Endodermal cell (in vitro differentiated cells): ENCODE measurements at regions not wholly inside any gene's neighbourhood (a gene's known extent, or its start where the extent isn't known, plus 50 kb on each side); places are given as distances from the start of the nearest gene placed in this dataset.

Experiments
- DNase-seq: peaks from one replicate; pipeline ENCODE4 v3.0.0-alpha.2; 2017
- H3K27ac ChIP-seq: 2 replicates; pipeline ENCODE4 v1.5.1; 2013; ENCODE audit warnings: mild to moderate bottlenecking, low read depth, low read length, moderate library complexity
- H3K27me3 ChIP-seq: 2 replicates; pipeline ENCODE4 v1.6.1; 2013; ENCODE audit warnings: mild to moderate bottlenecking, low read length, moderate library complexity; ENCODE audit not compliant: insufficient read depth, control insufficient read depth, poor library complexity, severe bottlenecking
- H3K36me3 ChIP-seq: 2 replicates; pipeline ENCODE4 v1.7.0; 2013; ENCODE audit warnings: mild to moderate bottlenecking, low read length, moderate library complexity; ENCODE audit not compliant: control insufficient read depth, insufficient read depth
- H3K4me1 ChIP-seq: one replicate; pipeline ENCODE4 v1.7.0; 2013; ENCODE audit warnings: low read length; ENCODE audit not compliant: control insufficient read depth, insufficient read depth
- H3K4me3 ChIP-seq: 2 replicates; pipeline ENCODE4 v1.5.1; 2013; ENCODE audit warnings: mild to moderate bottlenecking, low read length, moderate library complexity
- H3K9ac ChIP-seq: 2 replicates; pipeline ENCODE4 v1.6.1; 2013; ENCODE audit warnings: mild to moderate bottlenecking, low read length, moderate library complexity; ENCODE audit not compliant: poor library complexity, severe bottlenecking; ENCODE audit errors: extremely low read depth
- H3K9me3 ChIP-seq: 2 replicates; pipeline ENCODE4 v1.6.1; 2013; ENCODE audit warnings: mild to moderate bottlenecking, low read length, moderate library complexity; ENCODE audit not compliant: control insufficient read depth
- H3K27ac Mint-ChIP-seq: 2 replicates; pipeline ENCODE4 v1.8.0; 2020; ENCODE audit warnings: mixed read lengths
- H3K27me3 Mint-ChIP-seq: 2 replicates; pipeline ENCODE4 v1.8.0; 2021; ENCODE audit warnings: mild to moderate bottlenecking, mixed read lengths; ENCODE audit not compliant: insufficient read depth
- H3K36me3 Mint-ChIP-seq: 2 replicates; pipeline ENCODE4 v1.8.0; 2020; ENCODE audit warnings: low read depth, mixed read lengths
- H3K4me1 Mint-ChIP-seq: 2 replicates; pipeline ENCODE4 v1.8.0; 2020; ENCODE audit warnings: mixed read lengths
- H3K4me3 Mint-ChIP-seq: 2 replicates; pipeline ENCODE4 v1.8.0; 2020; ENCODE audit warnings: mild to moderate bottlenecking, moderate library complexity, mixed read lengths
- H3K9me3 Mint-ChIP-seq: 2 replicates; pipeline ENCODE4 v1.8.0; 2020; ENCODE audit warnings: mild to moderate bottlenecking, mixed read lengths
- CTCF ChIP-seq: fragments of 200-600 bp; sonication (generic); conservative IDR thresholded peaks from 2 replicates; pipeline ENCODE4 v1.5.0; 2021; ENCODE audit warnings: antibody characterized with exemption, mild to moderate bottlenecking
- WGBS, 2 experiments: methylation state at CpG; one replicate each; pipeline versions ENCODE4 v1.1.5 to v1.1.7; 2013; ENCODE audit warnings: missing lambda C conversion rate in 2 of 2, mixed read lengths in 1 of 2; ENCODE audit not compliant: insufficient coverage in 1 of 2, insufficient read length in 1 of 2; 5-methylcytosine and 5-hydroxymethylcytosine counted together

- Histone ChIP-seq H3K27ac (no peak overlapping the region), H3K27me3 (no peaks in the 10 kb centered on the region), H3K36me3 (no peaks in the 10 kb centered on the region), H3K4me3 (no peak overlapping the region), H3K9ac (no peak overlapping the region), H3K9me3 (no peaks in the 10 kb centered on the region), H3K4me1 (peaks cover 9% of the 10 kb centered on the region)
- no peak for DNase-seq
- no peak overlapping the region for H3K4me3 Mint-ChIP-seq
- WGBS, 2 experiments = 85 to 96% methylated on average over 2 to 4 of the region's 4 CpGs
- H3K36me3 Mint-ChIP-seq = no peaks in the 10 kb centered on the region
- no peaks in the 10 kb centered on the region for H3K9me3 Mint-ChIP-seq
- H3K27me3 Mint-ChIP-seq = peaks cover 6% of the 10 kb centered on the region
- no peak overlapping the region for H3K27ac Mint-ChIP-seq
- TF ChIP-seq CTCF = no peak
- peaks cover 41% of the 10 kb centered on the region for H3K4me1 Mint-ChIP-seq
Observed at GRCh38 chr4:165751882-165752281, 121.2 kb upstream of the TLL1 start.

- Mint-ChIP-seq H3K4me1 (peaks cover 31% of the 10 kb centered on the region), H3K4me3 (no peak overlapping the region), H3K9me3 (no peaks in the 10 kb centered on the region), H3K27me3 (peaks cover 6% of the 10 kb centered on the region), H3K27ac (no peak overlapping the region), H3K36me3 (no peaks in the 10 kb centered on the region)
- WGBS, 2 experiments = 92 to 94% methylated on average over 2 to 4 of the region's 4 CpGs
- TF ChIP-seq CTCF = no peak
- H3K9me3 ChIP-seq = no peaks in the 10 kb centered on the region
- DNase-seq = no peak
- H3K36me3 ChIP-seq = no peaks in the 10 kb centered on the region
- peaks cover 5% of the 10 kb centered on the region for H3K4me1 ChIP-seq
- H3K27me3 ChIP-seq = no peaks in the 10 kb centered on the region
- H3K27ac ChIP-seq = no peak overlapping the region
- H3K9ac ChIP-seq = no peak overlapping the region
- no peak overlapping the region for H3K4me3 ChIP-seq
Observed at GRCh38 chr4:165754664-165755063, 118.4 kb upstream of the TLL1 start.

GRCh38 chr4:165756836-165757235, 116.2 kb upstream of the TLL1 start:
- H3K9me3 Mint-ChIP-seq = no peaks in the 10 kb centered on the region
- H3K27me3 ChIP-seq = no peaks in the 10 kb centered on the region
- 73 to 75% methylated on average over 1 of the region's 1 CpG for WGBS, 2 experiments
- H3K27ac ChIP-seq = no peak overlapping the region
- no peaks in the 10 kb centered on the region for H3K36me3 ChIP-seq
- no peak overlapping the region for H3K27ac Mint-ChIP-seq
- H3K4me1 Mint-ChIP-seq = peaks cover 14% of the 10 kb centered on the region
- H3K4me1 ChIP-seq = no peaks in the 10 kb centered on the region
- no peak for TF ChIP-seq CTCF
- H3K27me3 Mint-ChIP-seq = peaks cover 2% of the 10 kb centered on the region
- H3K4me3 Mint-ChIP-seq = no peak overlapping the region
- no peak overlapping the region for H3K9ac ChIP-seq
- no peaks in the 10 kb centered on the region for H3K36me3 Mint-ChIP-seq
- DNase-seq = no peak
- H3K9me3 ChIP-seq = no peaks in the 10 kb centered on the region
- H3K4me3 ChIP-seq = no peak overlapping the region
